HEK293T (cell line): ENCODE measurements at regions not wholly inside any gene's neighbourhood (a gene's known extent, or its start where the extent isn't known, plus 50 kb on each side); places are given as distances from the start of the nearest gene placed in this dataset.
"Not testable (repeated sequence)": the region's sequence is repeated elsewhere in the genome, so short reads cannot be mapped to it uniquely, and the experiment has no call there.

ENCODE experiments used
- CTBP1 ChIP-seq: fragments of 450-650 bp; IDR thresholded peaks from 2 replicates; pipeline ENCODE4 v1.6.1; 2016; ENCODE audit warnings: borderline replicate concordance
- ELF4 ChIP-seq: fragments of 450-650 bp; IDR thresholded peaks from 2 replicates; pipeline ENCODE4 v1.6.1; 2017; ENCODE audit warnings: antibody characterized with exemption
- FOXK2 ChIP-seq: fragments of 450-650 bp; IDR thresholded peaks from 2 replicates; pipeline ENCODE4 v1.6.1; 2016; ENCODE audit warnings: mild to moderate bottlenecking
- FOXM1 ChIP-seq: fragments of 450-650 bp; IDR thresholded peaks from 2 replicates; pipeline ENCODE4 v1.6.1; 2017; ENCODE audit warnings: mild to moderate bottlenecking, borderline replicate concordance
- HDGF ChIP-seq: fragments of 450-650 bp; IDR thresholded peaks from 2 replicates; pipeline ENCODE4 v1.6.1; 2017; ENCODE audit warnings: antibody characterized with exemption, borderline replicate concordance
- NFRKB ChIP-seq: fragments of 450-650 bp; IDR thresholded peaks from 2 replicates; pipeline ENCODE4 v1.6.1; 2016; ENCODE audit warnings: mild to moderate bottlenecking, moderate library complexity
- SP1 ChIP-seq: fragments of 450-650 bp; IDR thresholded peaks from 2 replicates; pipeline ENCODE4 v1.6.1; 2017
- TARDBP ChIP-seq: fragments of 450-650 bp; IDR thresholded peaks from 2 replicates; pipeline ENCODE4 v1.6.1; 2016

DNA sequence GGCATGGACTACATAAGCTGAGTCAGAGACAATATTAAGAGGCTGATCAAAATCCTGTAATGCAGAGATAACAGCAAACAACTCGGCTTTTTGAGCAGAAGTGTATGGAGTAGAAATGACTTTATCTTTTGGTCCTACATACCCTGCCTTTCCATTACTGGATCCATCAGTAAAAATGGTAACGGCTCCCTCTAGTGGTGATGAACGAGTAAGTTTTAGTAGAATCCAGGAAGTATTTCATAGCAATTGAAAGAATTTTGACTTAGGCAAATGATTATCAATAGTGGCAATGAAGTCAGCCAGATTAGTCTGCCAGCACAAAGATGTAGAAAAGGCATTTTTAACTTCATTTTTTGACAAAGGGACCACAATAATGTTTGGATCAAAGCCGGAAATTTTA lies 190.8 kb upstream of the RAI14 start:
- TF ChIP-seq FOXK2, CTBP1, TARDBP, ELF4, SP1, FOXM1, NFRKB, HDGF: not testable (repeated sequence)
